Activated T-cell treated with anti-CD3 and anti-CD28 coated beads, Interleukin-2, amount 50 U/mL, for 72 hours (primary cell): ENCODE measurements at regions not wholly inside any gene's neighbourhood (a gene's known extent, or its start where the extent isn't known, plus 50 kb on each side); places are given as distances from the start of the nearest gene placed in this dataset.

Experiments used
- ATAC-seq, 2 donors: fragments of 150-1000 bp; cut with Tn5 transposase; replicated peaks in 1 of 2; 2 replicates each; pipeline ENCODE4 v1.10.0; 2021; ENCODE audit warnings: moderate library complexity in 2 of 2, mild to moderate bottlenecking in 1 of 2
- DNase-seq, 2 donors: peaks; one replicate each; pipeline ENCODE4 v3.0.0; 2021 to 2022; ENCODE audit warnings: mixed read lengths in 1 of 2
- H3K27ac Mint-ChIP-seq: one replicate; pipeline ENCODE4 v1.8.0; 2022; ENCODE audit warnings: mild to moderate bottlenecking, moderate library complexity, mixed read lengths
- H3K27me3 Mint-ChIP-seq: one replicate; pipeline ENCODE4 v1.8.0; 2022; ENCODE audit warnings: low read depth, mixed read lengths
- H3K36me3 Mint-ChIP-seq, 2 donors: one replicate each; pipeline ENCODE4 v1.8.0; 2022; ENCODE audit warnings: mixed read lengths in 2 of 2, mild to moderate bottlenecking in 1 of 2; ENCODE audit not compliant: insufficient read depth in 2 of 2
- H3K4me1 Mint-ChIP-seq: one replicate; pipeline ENCODE4 v1.8.0; 2022; ENCODE audit warnings: low read depth, mixed read lengths
- H3K4me3 Mint-ChIP-seq, 2 donors: one replicate each; pipeline ENCODE4 v1.8.0; 2022; ENCODE audit warnings: mild to moderate bottlenecking in 2 of 2, mixed read lengths in 2 of 2, moderate library complexity in 2 of 2
- H3K9me3 Mint-ChIP-seq, 2 donors: one replicate each; pipeline ENCODE4 v1.8.0; 2022; ENCODE audit warnings: mixed read lengths in 2 of 2

DNA sequence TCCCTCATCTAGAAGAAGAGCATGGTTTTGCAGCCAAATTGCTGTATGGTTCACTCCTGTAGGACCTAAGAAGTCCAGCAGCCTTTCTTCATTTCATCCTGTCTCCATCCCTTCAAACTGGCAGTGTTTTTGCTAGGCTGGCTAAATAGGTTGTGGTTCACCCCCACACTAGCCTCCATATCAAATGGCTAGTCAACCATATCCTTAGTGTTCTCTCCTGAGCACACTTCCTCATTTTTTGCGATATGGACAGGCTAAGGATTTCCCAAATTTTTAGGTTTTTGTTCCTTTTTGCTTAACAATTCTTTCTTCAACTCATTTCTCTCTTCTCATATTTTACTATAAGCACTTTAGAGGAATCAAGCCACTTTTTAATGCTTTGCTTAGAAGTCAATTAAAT lies 98.8 kb upstream of the NOCT start:
- Mint-ChIP-seq H3K4me1 (peaks cover 8% of the 10 kb centered on the region), H3K27me3 (peaks cover 22% of the 10 kb centered on the region), H3K27ac (no peak overlapping the region), H3K36me3 (no peaks in the 10 kb centered on the region), H3K9me3 (no peaks in the 10 kb centered on the region), H3K4me3 (no peak overlapping the region)
- ATAC-seq = no peak
- DNase-seq = no peak

DNA sequence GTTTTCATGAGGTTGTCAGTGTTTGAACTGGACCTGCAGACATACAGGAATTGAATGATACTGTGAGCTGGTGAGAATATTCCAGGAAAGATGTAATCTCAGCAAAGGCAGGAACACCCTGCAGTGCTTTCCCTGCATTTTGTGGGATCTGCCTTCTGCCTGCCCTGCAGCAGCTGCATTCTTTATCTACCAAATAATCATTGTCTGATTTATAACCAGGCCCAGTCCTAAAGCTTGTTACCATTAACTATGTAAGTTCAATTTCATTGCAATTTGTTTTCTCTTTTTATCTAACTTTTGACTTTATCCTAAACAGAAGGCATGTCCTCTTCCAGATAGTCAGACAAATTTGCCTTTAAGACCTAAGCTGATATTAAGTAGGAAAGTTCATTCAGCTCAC lies 99.8 kb upstream of the NOCT start:
- DNase-seq = no peak
- no peak for ATAC-seq
- peaks cover 8% of the 10 kb centered on the region for H3K4me1 Mint-ChIP-seq
- H3K27ac Mint-ChIP-seq = no peak overlapping the region
- no peak overlapping the region for H3K4me3 Mint-ChIP-seq
- H3K27me3 Mint-ChIP-seq = peaks cover 22% of the 10 kb centered on the region
- no peaks in the 10 kb centered on the region for H3K9me3 Mint-ChIP-seq
- H3K36me3 Mint-ChIP-seq = no peaks in the 10 kb centered on the region

DNA sequence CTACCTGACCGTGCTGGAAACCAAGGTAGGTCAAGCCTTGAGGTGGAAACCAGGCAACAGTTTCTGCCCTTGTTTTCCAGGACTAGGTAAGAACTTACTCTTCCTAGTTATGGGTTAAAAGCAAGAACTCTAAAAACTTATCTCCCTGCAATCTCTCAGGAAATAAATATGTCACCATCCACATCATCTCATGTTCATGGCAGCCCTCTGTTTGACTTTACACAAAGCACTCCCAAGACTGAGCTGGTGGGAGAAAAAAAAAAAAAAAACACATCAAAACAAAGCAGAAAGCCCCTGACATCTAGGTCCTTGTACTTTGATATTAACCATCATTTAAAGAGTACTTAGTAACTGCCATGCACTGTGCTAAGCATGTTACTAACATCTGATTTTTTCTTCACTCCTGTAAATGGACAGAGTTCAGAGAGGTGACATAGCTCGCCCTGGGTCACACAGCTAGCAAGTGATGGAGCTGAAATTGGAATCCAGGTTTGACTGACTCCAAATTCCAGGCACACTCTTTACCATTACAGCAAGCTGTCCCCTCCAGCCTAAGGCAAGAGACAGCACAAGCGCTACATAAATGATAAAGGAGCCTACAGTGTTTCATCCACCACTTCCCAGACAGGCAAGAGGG lies 102.8 kb upstream of the NOCT start:
- no peaks in the 10 kb centered on the region for H3K36me3 Mint-ChIP-seq
- H3K9me3 Mint-ChIP-seq = no peaks in the 10 kb centered on the region
- ATAC-seq = no peak
- no peak overlapping the region for H3K27ac Mint-ChIP-seq
- H3K4me1 Mint-ChIP-seq = no peaks in the 10 kb centered on the region
- peaks cover 8% of the 10 kb centered on the region for H3K27me3 Mint-ChIP-seq
- H3K4me3 Mint-ChIP-seq = no peak overlapping the region
- no peak for DNase-seq

DNA sequence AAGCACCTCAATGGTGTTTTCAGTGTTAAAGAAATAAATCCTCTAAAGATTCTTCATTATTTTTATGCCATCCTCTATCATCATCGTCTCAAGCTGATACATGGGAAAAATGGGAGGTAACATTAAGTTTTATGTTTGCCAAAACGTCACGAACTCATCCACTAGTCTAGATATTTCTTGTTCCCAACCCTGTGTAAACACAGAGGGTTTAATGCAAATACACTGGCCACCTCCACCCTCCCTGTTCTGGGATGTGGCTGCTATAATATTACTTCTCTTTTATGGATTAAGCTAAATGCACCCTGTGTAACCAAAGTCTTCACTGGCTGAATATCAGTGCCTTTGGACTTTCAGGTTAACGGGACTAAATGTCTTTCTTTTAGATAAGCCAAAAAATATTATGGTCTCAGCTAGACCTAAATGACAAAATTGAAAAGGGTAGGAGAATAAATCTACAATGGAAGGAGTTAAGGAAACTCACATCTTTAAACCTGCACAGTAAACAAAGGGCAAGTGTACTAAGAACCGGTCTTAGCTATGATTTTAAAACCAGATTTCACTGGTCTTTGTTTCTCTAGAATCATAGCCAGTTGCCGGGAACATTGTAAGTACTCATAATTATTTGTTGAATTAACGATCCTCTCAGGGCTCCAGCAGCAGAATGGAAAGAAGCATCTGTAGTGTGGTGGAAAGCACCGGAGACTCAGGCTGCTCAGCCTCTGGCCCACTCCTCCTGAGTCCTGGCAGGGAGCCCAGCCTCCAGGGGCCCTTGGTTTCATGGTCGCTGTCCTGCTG lies 103.5 kb upstream of the NOCT start:
- no peak overlapping the region for H3K27ac Mint-ChIP-seq
- DNase-seq (no peak), ATAC-seq (no peak)
- H3K36me3 Mint-ChIP-seq = no peaks in the 10 kb centered on the region
- no peaks in the 10 kb centered on the region for H3K9me3 Mint-ChIP-seq
- no peak overlapping the region for H3K4me3 Mint-ChIP-seq
- H3K4me1 Mint-ChIP-seq = no peaks in the 10 kb centered on the region
- peaks cover 8% of the 10 kb centered on the region for H3K27me3 Mint-ChIP-seq

DNA sequence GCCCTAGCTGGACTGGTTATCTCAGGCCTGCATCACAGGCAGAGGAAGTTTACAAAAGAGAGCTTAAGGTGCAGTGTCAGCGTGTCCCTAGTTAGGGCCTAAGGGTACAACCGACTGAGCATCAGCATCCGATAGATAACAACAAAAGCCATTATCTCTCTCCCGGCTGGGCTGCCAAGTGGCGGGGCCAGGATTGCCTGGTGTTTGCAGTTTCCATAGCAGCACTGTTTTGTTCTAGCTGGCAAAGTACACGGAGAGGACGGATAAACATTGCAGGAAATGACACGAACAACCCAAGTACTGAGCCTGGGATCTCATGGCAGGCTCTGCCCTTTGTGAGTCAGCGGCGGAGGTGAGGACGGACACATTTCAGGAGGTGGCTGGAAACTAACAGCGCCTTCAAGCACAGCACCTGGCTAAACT lies 104.7 kb upstream of the NOCT start:
- H3K36me3 Mint-ChIP-seq = no peaks in the 10 kb centered on the region
- DNase-seq (no peak), ATAC-seq (no peak)
- no peak overlapping the region for H3K27ac Mint-ChIP-seq
- H3K27me3 Mint-ChIP-seq = peaks cover 8% of the 10 kb centered on the region
- H3K4me3 Mint-ChIP-seq = no peak overlapping the region
- H3K4me1 Mint-ChIP-seq = no peaks in the 10 kb centered on the region
- H3K9me3 Mint-ChIP-seq = no peaks in the 10 kb centered on the region

DNA sequence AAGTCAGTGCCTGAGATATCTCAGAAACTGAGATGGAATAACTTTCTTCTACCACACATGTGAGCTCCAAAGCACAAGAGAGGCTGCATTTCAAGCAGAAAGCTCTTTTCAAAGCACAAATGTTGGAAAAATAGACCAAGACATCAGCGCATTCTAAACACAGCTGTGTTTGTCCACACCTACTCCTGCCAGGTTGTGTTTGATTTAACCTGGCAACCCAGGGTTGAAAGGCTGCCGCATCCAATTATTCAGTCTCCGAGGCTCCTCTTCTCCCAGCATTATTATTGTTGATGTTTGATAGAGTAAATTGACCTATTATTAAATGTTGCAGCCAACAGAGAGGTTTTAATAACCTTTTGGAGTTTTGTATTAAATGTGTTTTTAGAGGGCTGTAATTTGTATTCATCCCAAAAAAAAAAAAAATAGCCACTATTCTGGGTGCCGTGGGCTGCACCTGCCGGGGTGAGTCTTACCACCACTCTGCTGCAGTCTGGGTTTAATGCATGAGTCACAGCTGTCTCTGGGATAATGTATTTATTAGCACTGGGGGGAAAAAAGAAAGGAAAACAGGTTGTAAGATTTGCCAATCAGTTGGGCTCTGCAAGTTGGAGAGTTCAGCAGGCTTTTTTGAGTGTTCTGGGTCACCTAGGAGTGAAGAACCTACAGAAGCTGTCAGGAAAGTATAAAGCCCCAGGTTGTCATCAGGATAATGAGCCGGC lies 105.2 kb upstream of the NOCT start:
- Mint-ChIP-seq H3K27ac (no peak overlapping the region), H3K4me3 (no peak overlapping the region), H3K27me3 (peaks cover 8% of the 10 kb centered on the region), H3K9me3 (no peaks in the 10 kb centered on the region), H3K36me3 (no peaks in the 10 kb centered on the region), H3K4me1 (no peaks in the 10 kb centered on the region)
- no peak for DNase-seq
- no peak for ATAC-seq

DNA sequence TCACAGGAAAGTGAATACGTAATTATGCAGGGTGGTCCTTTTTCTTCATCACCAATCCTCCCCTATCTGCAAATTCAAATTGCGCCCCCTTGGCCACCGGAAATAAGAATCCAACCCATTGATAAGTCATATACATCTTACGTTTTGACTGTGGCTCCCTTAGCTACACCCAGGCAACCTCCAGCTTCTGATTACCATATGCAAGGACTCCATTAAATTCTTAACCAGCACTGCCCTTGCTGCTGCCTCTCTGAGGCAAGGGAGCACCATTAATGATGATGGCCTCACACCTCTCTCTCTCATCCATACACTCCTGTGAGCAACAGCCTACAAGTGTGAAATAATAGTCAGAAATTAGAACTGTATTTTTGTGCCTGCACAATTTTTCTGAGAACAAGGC lies 106.0 kb upstream of the NOCT start:
- H3K36me3 Mint-ChIP-seq = no peaks in the 10 kb centered on the region
- H3K9me3 Mint-ChIP-seq = no peaks in the 10 kb centered on the region
- no peak overlapping the region for H3K4me3 Mint-ChIP-seq
- no peak overlapping the region for H3K27ac Mint-ChIP-seq
- DNase-seq (no peak), ATAC-seq (no peak)
- H3K27me3 Mint-ChIP-seq = peaks cover 8% of the 10 kb centered on the region
- H3K4me1 Mint-ChIP-seq = no peaks in the 10 kb centered on the region

DNA sequence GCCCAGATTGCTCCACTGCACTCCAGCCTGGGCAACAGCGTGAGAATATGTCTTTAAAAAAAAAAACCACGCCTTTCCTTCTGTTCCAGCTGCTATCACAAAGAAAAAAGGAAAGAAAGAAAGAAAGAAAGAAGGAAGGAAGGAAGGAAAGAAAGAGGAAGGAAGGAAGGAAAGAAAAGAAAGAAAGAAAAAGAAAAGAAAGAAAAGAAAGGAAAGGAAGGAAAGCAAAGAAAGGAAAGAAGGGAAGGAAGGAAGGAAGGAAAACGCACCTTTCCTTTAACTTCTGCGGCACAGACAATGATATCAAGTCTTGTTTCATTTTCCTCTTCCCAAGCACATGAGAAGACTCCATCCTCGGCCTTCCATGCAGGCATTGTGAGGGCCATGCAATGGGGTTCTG lies 107.4 kb upstream of the NOCT start:
- no peak for DNase-seq
- H3K4me3 Mint-ChIP-seq = no peak overlapping the region
- H3K9me3 Mint-ChIP-seq = no peaks in the 10 kb centered on the region
- H3K27ac Mint-ChIP-seq = no peak overlapping the region
- H3K27me3 Mint-ChIP-seq = peaks cover 8% of the 10 kb centered on the region
- no peaks in the 10 kb centered on the region for H3K4me1 Mint-ChIP-seq
- no peak for ATAC-seq
- H3K36me3 Mint-ChIP-seq = no peaks in the 10 kb centered on the region

DNA sequence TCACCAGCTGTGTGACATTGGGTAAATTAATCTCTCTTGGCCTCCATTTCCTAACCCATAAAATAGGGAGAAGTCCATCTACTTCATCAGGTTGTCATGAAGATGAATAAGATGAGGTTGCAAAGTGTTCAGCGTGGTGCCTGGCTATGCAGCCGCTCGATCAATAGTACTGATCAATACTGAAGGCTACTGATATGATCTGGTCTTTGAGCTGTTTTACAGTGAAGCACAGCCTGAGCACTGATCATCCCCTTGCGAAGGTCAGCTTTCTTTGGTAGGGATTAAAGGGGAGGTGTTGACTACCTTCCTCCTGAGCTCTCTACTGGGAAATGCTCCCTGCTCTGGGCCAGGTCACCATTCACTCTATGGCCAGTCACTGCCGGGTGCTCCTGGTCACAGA lies 108.4 kb upstream of the NOCT start:
- no peaks in the 10 kb centered on the region for H3K9me3 Mint-ChIP-seq
- H3K27ac Mint-ChIP-seq = no peak overlapping the region
- H3K27me3 Mint-ChIP-seq = peaks cover 8% of the 10 kb centered on the region
- DNase-seq (no peak), ATAC-seq (no peak)
- H3K36me3 Mint-ChIP-seq = no peaks in the 10 kb centered on the region
- H3K4me3 Mint-ChIP-seq = no peak overlapping the region
- no peaks in the 10 kb centered on the region for H3K4me1 Mint-ChIP-seq

DNA sequence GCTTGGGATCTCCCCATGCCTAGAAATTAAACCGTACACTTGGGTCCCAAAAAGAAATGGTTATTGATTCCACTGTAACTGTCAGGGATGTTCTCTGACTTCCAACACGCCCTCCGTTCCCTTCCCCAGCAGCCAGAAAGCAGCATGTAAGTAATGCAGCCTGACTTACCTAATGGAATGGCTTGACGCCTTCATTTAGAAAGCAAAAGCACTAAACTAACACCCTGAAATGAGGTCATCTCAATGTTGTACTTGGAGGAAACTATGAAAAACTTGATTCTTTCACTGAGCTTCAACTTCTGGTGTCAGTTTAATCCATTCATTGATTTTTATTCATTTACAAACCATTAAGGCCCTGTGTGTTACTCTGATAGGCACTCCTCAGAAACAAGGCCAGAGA lies 110.8 kb upstream of the NOCT start:
- Mint-ChIP-seq H3K4me1 (no peaks in the 10 kb centered on the region), H3K27me3 (no peaks in the 10 kb centered on the region), H3K36me3 (no peaks in the 10 kb centered on the region), H3K4me3 (no peak overlapping the region), H3K27ac (no peak overlapping the region), H3K9me3 (no peaks in the 10 kb centered on the region)
- DNase-seq (no peak), ATAC-seq (no peak)

DNA sequence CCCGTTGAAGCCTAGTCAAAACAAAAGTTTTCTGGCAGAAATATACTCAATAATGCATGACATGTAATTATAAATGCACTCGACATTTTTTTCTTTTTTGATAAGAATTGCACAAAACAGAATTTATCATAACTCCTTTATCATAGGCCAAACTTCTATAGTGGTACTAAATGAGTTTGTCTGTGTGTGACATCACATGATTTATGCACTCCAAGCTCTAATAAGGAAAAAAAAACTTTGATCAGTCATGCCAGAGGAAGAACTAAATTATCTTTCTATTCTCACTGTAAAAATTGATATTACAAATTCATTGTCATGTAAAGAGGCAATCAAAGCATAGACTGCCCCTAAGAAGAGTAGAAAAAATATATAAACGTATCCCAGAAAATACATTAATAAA lies 112.4 kb upstream of the NOCT start:
- DNase-seq = no peak
- Mint-ChIP-seq H3K27me3 (no peaks in the 10 kb centered on the region), H3K9me3 (no peaks in the 10 kb centered on the region)

DNA sequence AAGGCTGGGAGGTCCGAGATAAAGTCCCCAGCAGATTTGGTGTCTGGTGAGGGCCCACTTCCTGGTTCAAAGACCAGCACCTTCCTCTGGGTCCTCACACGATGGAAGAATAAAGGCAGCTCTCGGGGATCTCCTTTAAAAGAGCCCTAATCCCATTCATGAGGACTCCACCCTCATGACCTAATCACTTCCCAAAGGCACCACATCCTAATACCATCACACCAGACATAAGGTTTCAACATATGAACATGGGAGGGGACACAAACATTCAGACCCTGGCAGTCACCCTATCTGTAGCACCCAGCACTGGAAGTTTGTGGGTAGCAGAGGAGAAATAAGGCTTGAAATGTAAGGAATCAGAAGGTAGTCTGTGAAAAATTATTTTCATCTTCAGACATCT lies 112.9 kb upstream of the NOCT start:
- H3K4me1 Mint-ChIP-seq = peaks cover 5% of the 10 kb centered on the region
- DNase-seq (no peak), ATAC-seq (no peak)

More for the DNA sequence above, 112.4 kb upstream of the NOCT start:
- Mint-ChIP-seq H3K27ac (no peak overlapping the region), H3K4me3 (no peak overlapping the region), H3K4me1 (peaks cover under 1% of the 10 kb centered on the region), H3K36me3 (no peaks in the 10 kb centered on the region)
- no peak for ATAC-seq

DNA sequence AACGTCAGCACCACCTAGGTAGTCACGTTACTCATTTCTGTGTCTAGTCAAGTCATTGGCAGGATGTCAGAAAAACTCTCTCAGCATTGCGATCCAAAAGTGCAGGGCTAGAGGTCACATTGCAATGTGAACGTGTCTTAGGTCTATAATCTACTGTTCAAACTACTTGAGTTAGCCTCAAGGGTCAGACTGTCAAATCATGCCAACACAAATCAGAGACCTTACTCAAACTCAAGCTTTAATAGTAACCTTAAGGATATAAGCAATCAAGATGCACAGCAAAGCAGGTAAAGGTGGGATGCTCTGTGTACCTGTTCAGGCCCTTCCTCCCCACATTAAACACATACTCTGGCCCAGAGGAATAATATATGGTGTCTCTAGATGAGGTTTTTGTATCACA lies 114.4 kb upstream of the NOCT start:
- no peaks in the 10 kb centered on the region for H3K36me3 Mint-ChIP-seq
- no peak overlapping the region for H3K27ac Mint-ChIP-seq
- ATAC-seq = no peak
- H3K4me3 Mint-ChIP-seq = no peak overlapping the region
- no peak for DNase-seq
- no peaks in the 10 kb centered on the region for H3K9me3 Mint-ChIP-seq
- peaks cover 8% of the 10 kb centered on the region for H3K4me1 Mint-ChIP-seq
- H3K27me3 Mint-ChIP-seq = no peaks in the 10 kb centered on the region

More for the DNA sequence above, 112.9 kb upstream of the NOCT start:
- Mint-ChIP-seq H3K9me3 (no peaks in the 10 kb centered on the region), H3K27ac (no peak overlapping the region), H3K27me3 (no peaks in the 10 kb centered on the region), H3K36me3 (no peaks in the 10 kb centered on the region), H3K4me3 (no peak overlapping the region)
